H1 (cell line): ENCODE measurements at regions not wholly inside any gene's neighbourhood (a gene's known extent, or its start where the extent isn't known, plus 50 kb on each side); places are given as distances from the start of the nearest gene placed in this dataset.

Experiments used
- CTCF ChIA-PET: fragments of 300-600 bp; sonication (Branson Sonifier 250); formaldehyde crosslinking; loops from one replicate; lab custom pipeline; 2021; ENCODE audit not compliant: partially characterized antibody; lab: Charles Lee
- POLR2A ChIA-PET: fragments of 300-600 bp; sonication (Branson Sonifier 250); formaldehyde crosslinking; loops from one replicate; lab custom pipeline; 2021; ENCODE audit warnings: inconsistent platforms; ENCODE audit not compliant: partially characterized antibody; lab: Charles Lee
- DNase-seq, 2 experiments: peaks; one replicate each; pipeline versions ENCODE4 v3.0.0 to v3.0.0-alpha.2; 2010 to 2022; ENCODE audit warnings: low spot score in 2 of 2, low read depth in 1 of 2, mixed read lengths in 1 of 2
- FAIRE-seq: peaks from 2 replicates; lab custom pipeline; 2011; peaks lifted over from hg19 to GRCh38; lab: Jason Lieb, UNC
- H2AFZ ChIP-seq: 2 replicates; pipeline ENCODE4 v1.8.1; 2012; ENCODE audit warnings: low read length, inconsistent platforms
- H2AK5ac ChIP-seq: 2 replicates; pipeline ENCODE4 v1.6.1; 2013; ENCODE audit warnings: low read depth, low read length
- H2BK120ac ChIP-seq: replicated peaks from 2 replicates; pipeline ENCODE3; 2013; ENCODE audit warnings: low read depth, low read length, inconsistent platforms
- H2BK12ac ChIP-seq: 2 replicates; pipeline ENCODE4 v1.6.1; 2013; ENCODE audit warnings: low read depth, low read length
- H2BK15ac ChIP-seq: 2 replicates; pipeline ENCODE4 v1.6.1; 2013; ENCODE audit warnings: low read length
- H2BK20ac ChIP-seq: 2 replicates; pipeline ENCODE4 v1.6.1; 2013; ENCODE audit warnings: low read length
- H2BK5ac ChIP-seq: 2 replicates; pipeline ENCODE4 v1.6.1; 2013; ENCODE audit warnings: low read depth, low read length
- H3K14ac ChIP-seq: 2 replicates; pipeline ENCODE4 v1.6.1; 2013; ENCODE audit warnings: inconsistent platforms; ENCODE audit not compliant: insufficient read length
- H3K18ac ChIP-seq: 2 replicates; pipeline ENCODE4 v1.6.1; 2013; ENCODE audit warnings: low read length; ENCODE audit errors: extremely low read depth
- H3K23ac ChIP-seq: 2 replicates; pipeline ENCODE4 v1.6.1; 2013; ENCODE audit warnings: inconsistent platforms; ENCODE audit not compliant: insufficient read length
- H3K23me2 ChIP-seq: 2 replicates; pipeline ENCODE4 v1.6.1; 2013; ENCODE audit warnings: low read depth, low read length
- H3K27ac ChIP-seq: 2 replicates; pipeline ENCODE4 v1.6.1; 2011; ENCODE audit warnings: low read depth, low read length, inconsistent platforms
- H3K27me3 ChIP-seq, 4 experiments: replicated peaks in 1 of 4; 1 replicate in 1 of 4; 2 replicates in 3 of 4; pipeline versions ENCODE4 v1.6.1 to v1.8.1; 2011 to 2013; ENCODE audit warnings: low read length in 3 of 4, mild to moderate bottlenecking in 3 of 4, inconsistent platforms in 2 of 4, mixed read lengths in 2 of 4, moderate library complexity in 1 of 4; ENCODE audit not compliant: control insufficient read depth in 3 of 4, insufficient read depth in 3 of 4; ENCODE audit errors: extremely low read depth in 1 of 4
- H3K36me3 ChIP-seq, 4 experiments: 2 replicates each; pipeline versions ENCODE4 v1.6.1 to v1.8.1; 2011 to 2013; ENCODE audit warnings: mild to moderate bottlenecking in 4 of 4, low read length in 3 of 4, moderate library complexity in 2 of 4, control low read depth in 1 of 4, inconsistent platforms in 1 of 4; ENCODE audit not compliant: insufficient read depth in 4 of 4, control insufficient read depth in 2 of 4
- H3K4ac ChIP-seq: replicated peaks from 2 replicates; pipeline ENCODE3; 2013; ENCODE audit warnings: low read length, low read depth, mixed read lengths, inconsistent platforms; ENCODE audit not compliant: insufficient read length
- H3K4me1 ChIP-seq, 4 experiments: replicated peaks in 1 of 4; 1 replicate in 1 of 4; 2 replicates in 3 of 4; pipeline versions ENCODE4 v1.6.1 to v1.8.1; 2011 to 2013; ENCODE audit warnings: low read length in 3 of 4, inconsistent platforms in 2 of 4, mixed read lengths in 1 of 4; ENCODE audit not compliant: insufficient read depth in 4 of 4, control insufficient read depth in 3 of 4
- H3K4me2 ChIP-seq, 2 experiments: 2 replicates each; pipeline versions ENCODE4 v1.6.1 to v1.8.1; 2011 to 2013; ENCODE audit warnings: low read depth in 2 of 2, low read length in 2 of 2, control low read depth in 1 of 2, inconsistent platforms in 1 of 2, mild to moderate bottlenecking in 1 of 2; ENCODE audit not compliant: insufficient read depth in 1 of 2
- H3K4me3 ChIP-seq, 4 experiments: fragments of 200-600, 300-600 bp in 1 of 4; sonication (generic), shearing (Covaris generic), sonication (Bioruptor Twin) in 1 of 4; 2 replicates each; pipeline versions ENCODE4 v1.5.1 to v1.8.1; 2011 to 2016; ENCODE audit warnings: low read length in 4 of 4, low read depth in 3 of 4, control low read depth in 2 of 4, inconsistent platforms in 2 of 4, mild to moderate bottlenecking in 2 of 4, mixed read lengths in 1 of 4, moderate library complexity in 1 of 4; ENCODE audit not compliant: insufficient read depth in 2 of 4; ENCODE audit errors: extremely low read depth in 1 of 4
- H3K56ac ChIP-seq: replicated peaks from 2 replicates; pipeline ENCODE3; 2013; ENCODE audit warnings: low read depth, mild to moderate bottlenecking, mixed read lengths, low read length, inconsistent platforms; ENCODE audit not compliant: insufficient read length
- H3K79me1 ChIP-seq: 2 replicates; pipeline ENCODE4 v1.6.1; 2013; ENCODE audit warnings: low read depth, low read length, control low read depth
- H3K79me2 ChIP-seq, 2 experiments: 2 replicates each; pipeline versions ENCODE4 v1.6.1 to v1.8.1; 2012 to 2013; ENCODE audit warnings: low read length in 2 of 2, mild to moderate bottlenecking in 2 of 2, inconsistent platforms in 1 of 2; ENCODE audit not compliant: insufficient read depth in 2 of 2, control insufficient read depth in 1 of 2
- H3K9ac ChIP-seq, 4 experiments: replicated peaks in 1 of 4; 1 replicate in 1 of 4; 2 replicates in 3 of 4; pipeline versions ENCODE4 v1.6.1 to v1.8.1; 2011 to 2013; ENCODE audit warnings: low read depth in 3 of 4, low read length in 3 of 4, control low read depth in 2 of 4, mild to moderate bottlenecking in 2 of 4, moderate library complexity in 2 of 4, inconsistent platforms in 1 of 4; ENCODE audit errors: extremely low read depth in 1 of 4
- H3K9me3 ChIP-seq, 2 experiments: 2 replicates each; pipeline versions ENCODE4 v1.6.1 to v1.8.1; 2012 to 2013; ENCODE audit warnings: mild to moderate bottlenecking in 2 of 2, moderate library complexity in 2 of 2, control low read depth in 1 of 2, inconsistent platforms in 1 of 2, low read depth in 1 of 2, low read length in 1 of 2, mixed read lengths in 1 of 2; ENCODE audit not compliant: insufficient read depth in 2 of 2
- H4K20me1 ChIP-seq, 2 experiments: replicated peaks in 1 of 2; 2 replicates each; pipeline versions ENCODE3 to v1.8.1; 2011 to 2013; ENCODE audit warnings: inconsistent platforms in 2 of 2, low read length in 2 of 2, mild to moderate bottlenecking in 1 of 2; ENCODE audit not compliant: insufficient read depth in 2 of 2, control insufficient read depth in 1 of 2
- H4K5ac ChIP-seq: 2 replicates; pipeline ENCODE4 v1.6.1; 2013; ENCODE audit warnings: low read length, low read depth, mixed read lengths, inconsistent platforms; ENCODE audit not compliant: insufficient read length
- H4K8ac ChIP-seq: 2 replicates; pipeline ENCODE4 v1.8.0; 2013; ENCODE audit warnings: mild to moderate bottlenecking, moderate library complexity, low read length, inconsistent platforms; ENCODE audit not compliant: insufficient read depth; ENCODE audit errors: extremely low read depth
- H4K91ac ChIP-seq: replicated peaks from 2 replicates; pipeline ENCODE3; 2013; ENCODE audit warnings: low read length, mixed read lengths, inconsistent platforms; ENCODE audit not compliant: insufficient read length
- SIRT6 ChIP-seq: IDR thresholded peaks from one replicate; pipeline ENCODE4 v1.7.1; 2012; ENCODE audit warnings: low read length, inconsistent platforms
- TCF12 ChIP-seq: IDR thresholded peaks from 2 replicates; pipeline ENCODE4 v1.6.1; 2011; ENCODE audit warnings: low read depth, mild to moderate bottlenecking, low read length
- WGBS, 2 experiments: shearing (Covaris generic) in 1 of 2; methylation state at CpG; one replicate each; pipeline versions ENCODE4 v1.1.6 to v1.1.7; 2013 to 2015; ENCODE audit warnings: low lambda C conversion rate in 2 of 2, mixed read lengths in 2 of 2, inconsistent platforms in 1 of 2, low coverage in 1 of 2, missing lambda C conversion rate in 1 of 2; ENCODE audit not compliant: insufficient replicate concordance in 2 of 2, insufficient coverage in 1 of 2, insufficient read length in 1 of 2; ENCODE audit errors: extremely low coverage in 1 of 2, missing lambda C conversion rate in 1 of 2; 5-methylcytosine and 5-hydroxymethylcytosine counted together

DNA sequence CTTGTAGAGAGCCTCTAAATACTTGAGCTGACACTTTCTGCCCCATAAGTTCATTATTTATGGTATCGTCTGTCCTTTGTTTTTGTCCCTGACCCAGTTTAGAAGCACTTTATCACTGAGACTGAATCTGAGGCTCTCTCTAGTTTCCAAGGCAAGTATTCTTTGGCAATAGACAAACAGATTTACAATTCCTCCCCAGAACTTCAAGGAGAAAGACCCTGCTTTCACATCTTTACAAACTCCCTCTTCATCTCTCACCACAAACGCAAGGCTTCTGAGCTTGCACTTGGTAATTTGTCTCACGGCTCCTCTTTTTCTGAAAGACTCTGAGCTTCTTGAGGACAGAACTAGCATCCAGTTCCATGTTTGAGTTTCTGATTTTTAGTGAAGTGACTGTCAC lies 49.8 kb upstream of the PARP11 start:
- H2AFZ ChIP-seq, result no peak overlapping the region
- H3K27me3 ChIP-seq, result no peaks in the 10 kb centered on the region
- no peak overlapping the region for H2AK5ac ChIP-seq
- no peak overlapping the region for H4K8ac ChIP-seq
- H4K5ac ChIP-seq, result no peak overlapping the region
- H4K91ac ChIP-seq, result no peak overlapping the region
- H3K4me2 ChIP-seq, result no peak overlapping the region
- no peak overlapping the region for H2BK20ac ChIP-seq
- H2BK12ac ChIP-seq, result no peak overlapping the region
- no peak overlapping the region for H3K14ac ChIP-seq
- ChIA-PET POLR2A (interaction anchor here (1.2 kb wide), 1 partner anchor 8 kb away, joined by 3 read pairs; no protein-coding TSS in a partner anchor), CTCF (interaction anchor here (0.6 kb wide), 1 partner anchor 32 kb away, joined by 3 read pairs; no protein-coding TSS in a partner anchor)
- H3K56ac ChIP-seq, result no peak overlapping the region
- H3K79me1 ChIP-seq, result no peaks in the 10 kb centered on the region
- no peak overlapping the region for H3K23ac ChIP-seq
- H2BK5ac ChIP-seq, result no peak overlapping the region
- FAIRE-seq (no peak), DNase-seq (no peak)
- H2BK15ac ChIP-seq, result no peak overlapping the region
- H3K27ac ChIP-seq, result no peak overlapping the region
- no peaks in the 10 kb centered on the region for H3K79me2 ChIP-seq
- H3K36me3 ChIP-seq, result no peaks in the 10 kb centered on the region
- H3K4ac ChIP-seq, result no peak overlapping the region
- no peak overlapping the region for H3K18ac ChIP-seq
- no peaks in the 10 kb centered on the region for H3K23me2 ChIP-seq
- no peaks in the 10 kb centered on the region for H3K9me3 ChIP-seq
- H3K4me3 ChIP-seq, result no peak overlapping the region
- WGBS, 2 experiments, result 85% methylated on average over 3 of the region's 3 CpGs; no CpG with 5 or more reads in 1 of the 2 experiments
- no peak overlapping the region for H3K9ac ChIP-seq
- no peaks in the 10 kb centered on the region for H4K20me1 ChIP-seq
- peaks cover 0 to 4% (median 1%) of the 10 kb centered on the region in 4 experiments; a peak in 2 of 7 replicates for H3K4me1 ChIP-seq
- H2BK120ac ChIP-seq, result no peak overlapping the region
- TF ChIP-seq SIRT6 (no peak), TCF12 (no peak)
